ENCODE measurements at regions not wholly inside any gene's neighbourhood (a gene's known extent, or its start where the extent isn't known, plus 50 kb on each side); places are given as distances from the start of the nearest gene placed in this dataset.
"Not testable (repeated sequence)": the region's sequence is repeated elsewhere in the genome, so short reads cannot be mapped to it uniquely, and the experiment has no call there.

GRCh38 chr2:60246583-60246982 is 306.9 kb downstream of the BCL11A start:
- DNase-seq (ENCODE audit: low read depth): no peak

GRCh38 chr2:60234274-60234986 is 319.0 kb downstream of the BCL11A start:
- no peak for DNase-seq (ENCODE audit: low read depth)

GRCh38 chr2:60230596-60230995 is 322.9 kb downstream of the BCL11A start:
- no peak for DNase-seq (ENCODE audit: low read depth)

- DNase-seq (ENCODE audit: low read depth): no peak
These were observed 323.4 kb downstream of the BCL11A start for GRCh38 chr2:60230037-60230436.

GRCh38 chr2:60226943-60227342 is 326.5 kb downstream of the BCL11A start:
- DNase-seq (ENCODE audit: low read depth): no peak

GRCh38 chr2:60226191-60226590 is 327.3 kb downstream of the BCL11A start:
- DNase-seq (ENCODE audit: low read depth): no peak

- no peak for DNase-seq (ENCODE audit: low read depth)
These were observed 329.6 kb downstream of the BCL11A start for GRCh38 chr2:60223859-60224258.

GRCh38 chr2:60221098-60221497 is 332.4 kb downstream of the BCL11A start:
- DNase-seq (ENCODE audit: low read depth): no peak

GRCh38 chr2:60219536-60219935 is 333.9 kb downstream of the BCL11A start:
- DNase-seq (ENCODE audit: low read depth): no peak

GRCh38 chr2:60216452-60216995 is 336.9 kb downstream of the BCL11A start:
- no peak for DNase-seq (ENCODE audit: low read depth)

GRCh38 chr2:60215386-60215901 is 338.0 kb downstream of the BCL11A start:
- no peak for DNase-seq (ENCODE audit: low read depth)

- no peak for DNase-seq (ENCODE audit: low read depth)
These were observed 338.9 kb downstream of the BCL11A start for GRCh38 chr2:60214626-60214875.

- no peak for DNase-seq (ENCODE audit: low read depth)
These were observed 339.4 kb downstream of the BCL11A start for GRCh38 chr2:60213865-60214625.

GRCh38 chr2:60212181-60212945 is 341.1 kb downstream of the BCL11A start:
- no peak for DNase-seq (ENCODE audit: low read depth)

- not testable (repeated sequence) for DNase-seq (ENCODE audit: low read depth)
These were observed 364.4 kb downstream of the BCL11A start for GRCh38 chr2:60189006-60189405.

- no peak for DNase-seq (ENCODE audit: low read depth)
These were observed 378.2 kb downstream of the BCL11A start for GRCh38 chr2:60175290-60175689.

- no peak for DNase-seq (ENCODE audit: low read depth)
These were observed 379.3 kb downstream of the BCL11A start for GRCh38 chr2:60174146-60174545.

GRCh38 chr2:60172801-60173200 is 380.7 kb downstream of the BCL11A start:
- DNase-seq (ENCODE audit: low read depth): no peak

GRCh38 chr2:60170272-60170671 is 383.2 kb downstream of the BCL11A start:
- no peak for DNase-seq (ENCODE audit: low read depth)

GRCh38 chr2:60168247-60168646 is 385.2 kb downstream of the BCL11A start:
- DNase-seq (ENCODE audit: low read depth): no peak

- no peak for DNase-seq (ENCODE audit: low read depth)
These were observed 386.4 kb downstream of the BCL11A start for GRCh38 chr2:60167089-60167488.

GRCh38 chr2:60163691-60164090 is 389.8 kb downstream of the BCL11A start:
- no peak for DNase-seq (ENCODE audit: low read depth)

- no peak for DNase-seq (ENCODE audit: low read depth)
These were observed 393.9 kb downstream of the BCL11A start for GRCh38 chr2:60159519-60159918.
